ENCODE measurements at regions not wholly inside any gene's neighbourhood (a gene's known extent, or its start where the extent isn't known, plus 50 kb on each side); places are given as distances from the start of the nearest gene placed in this dataset.

DNA sequence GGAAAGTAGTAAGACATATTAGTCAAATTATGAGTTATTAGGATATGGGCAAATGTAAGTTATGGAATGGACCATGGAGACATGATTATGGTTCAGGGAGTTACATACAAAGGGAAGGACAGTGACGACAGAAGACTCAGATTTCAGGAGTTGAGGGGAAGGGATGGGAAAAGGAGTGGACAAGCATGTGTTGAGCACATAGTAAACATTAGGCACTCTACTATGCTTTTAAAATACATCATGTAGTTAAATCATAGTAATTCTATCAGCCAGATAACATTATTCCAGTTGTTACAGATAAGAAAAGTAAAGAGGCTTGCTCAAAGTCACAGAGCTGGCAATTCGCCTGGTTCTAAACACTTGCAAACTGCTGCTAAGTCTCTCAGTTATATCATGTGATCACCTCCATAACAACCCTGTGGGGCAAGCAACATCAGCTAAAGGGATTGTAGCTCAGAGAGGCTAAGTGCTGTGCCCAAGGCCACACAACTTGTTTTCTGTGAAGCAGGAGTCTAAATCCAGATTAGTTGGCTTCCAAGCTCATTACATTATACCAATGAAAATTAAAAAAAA is 115.2 kb upstream of the MDFIC start:
- in situ Hi-C loops (cut with MboI) = no loop called here
- Histone ChIP-seq H3K79me2 (ENCODE audit: control insufficient read depth, insufficient read depth, low read length) (no peaks in the 10 kb centered on the region), H3K4me2 (ENCODE audit: control insufficient read depth, insufficient read depth) (no peak overlapping the region), H3K36me3 (ENCODE audit: control insufficient read depth in 2 of 2, insufficient read depth in 2 of 2, low read length in 1 of 2) (no peaks in the 10 kb centered on the region), H3K27me3 (replicated peaks in 1 of 2; ENCODE audit: control insufficient read depth in 2 of 2, insufficient read depth in 2 of 2, low read length in 1 of 2) (no peaks in the 10 kb centered on the region), H3K9ac (ENCODE audit: control insufficient read depth, insufficient read depth, low read length) (no peak overlapping the region), H4K20me1 (ENCODE audit: control insufficient read depth, insufficient read depth) (no peaks in the 10 kb centered on the region), H3K9me3 (replicated peaks; ENCODE audit: control insufficient read depth, insufficient read depth, low read length) (no peaks in the 10 kb centered on the region), H3K27ac (ENCODE audit: control insufficient read depth, insufficient read depth) (no peak overlapping the region), H2AFZ (ENCODE audit: control insufficient read depth, low read depth, low read length) (no peak overlapping the region), H3K4me3 (no peak overlapping the region), H3K4me1 (ENCODE audit: control insufficient read depth, insufficient read depth, low read length) (no peaks in the 10 kb centered on the region)
- DNase-seq (ENCODE audit: low read depth, low spot score) (no peak), FAIRE-seq (no peak), ATAC-seq (no peak)
- WGBS (ENCODE audit: insufficient coverage, insufficient replicate concordance, low lambda C conversion rate, missing lambda C conversion rate) = 50% methylated on average over 2 of the region's 2 CpGs
- CTCF ChIA-PET = no interaction called here
- no TSS peak for BruUV-seq (replicated peaks)
- intact Hi-C loops (cut with micrococcal nuclease; ENCODE audit: unreplicated experiment) = no loop called here
- RAD21 ChIA-PET (ENCODE audit: unreplicated experiment) = no interaction called here
- POLR2A ChIA-PET = no interaction called here
- SMC1A ChIA-PET (ENCODE audit: uncharacterized antibody, unreplicated experiment) = no interaction called here
- TF ChIP-seq WRNIP1 (IDR thresholded peaks at IDR 0.05; ENCODE audit: borderline replicate concordance, low read depth, low read length) = no peak
- no peak for TF ChIP-seq TCF12 (IDR thresholded peaks at IDR 0.05; ENCODE audit: low read depth, low read length)
- no peak for TF ChIP-seq BMI1 (IDR thresholded peaks at IDR 0.05; ENCODE audit: borderline replicate concordance)
- TF ChIP-seq, protein P1, sequence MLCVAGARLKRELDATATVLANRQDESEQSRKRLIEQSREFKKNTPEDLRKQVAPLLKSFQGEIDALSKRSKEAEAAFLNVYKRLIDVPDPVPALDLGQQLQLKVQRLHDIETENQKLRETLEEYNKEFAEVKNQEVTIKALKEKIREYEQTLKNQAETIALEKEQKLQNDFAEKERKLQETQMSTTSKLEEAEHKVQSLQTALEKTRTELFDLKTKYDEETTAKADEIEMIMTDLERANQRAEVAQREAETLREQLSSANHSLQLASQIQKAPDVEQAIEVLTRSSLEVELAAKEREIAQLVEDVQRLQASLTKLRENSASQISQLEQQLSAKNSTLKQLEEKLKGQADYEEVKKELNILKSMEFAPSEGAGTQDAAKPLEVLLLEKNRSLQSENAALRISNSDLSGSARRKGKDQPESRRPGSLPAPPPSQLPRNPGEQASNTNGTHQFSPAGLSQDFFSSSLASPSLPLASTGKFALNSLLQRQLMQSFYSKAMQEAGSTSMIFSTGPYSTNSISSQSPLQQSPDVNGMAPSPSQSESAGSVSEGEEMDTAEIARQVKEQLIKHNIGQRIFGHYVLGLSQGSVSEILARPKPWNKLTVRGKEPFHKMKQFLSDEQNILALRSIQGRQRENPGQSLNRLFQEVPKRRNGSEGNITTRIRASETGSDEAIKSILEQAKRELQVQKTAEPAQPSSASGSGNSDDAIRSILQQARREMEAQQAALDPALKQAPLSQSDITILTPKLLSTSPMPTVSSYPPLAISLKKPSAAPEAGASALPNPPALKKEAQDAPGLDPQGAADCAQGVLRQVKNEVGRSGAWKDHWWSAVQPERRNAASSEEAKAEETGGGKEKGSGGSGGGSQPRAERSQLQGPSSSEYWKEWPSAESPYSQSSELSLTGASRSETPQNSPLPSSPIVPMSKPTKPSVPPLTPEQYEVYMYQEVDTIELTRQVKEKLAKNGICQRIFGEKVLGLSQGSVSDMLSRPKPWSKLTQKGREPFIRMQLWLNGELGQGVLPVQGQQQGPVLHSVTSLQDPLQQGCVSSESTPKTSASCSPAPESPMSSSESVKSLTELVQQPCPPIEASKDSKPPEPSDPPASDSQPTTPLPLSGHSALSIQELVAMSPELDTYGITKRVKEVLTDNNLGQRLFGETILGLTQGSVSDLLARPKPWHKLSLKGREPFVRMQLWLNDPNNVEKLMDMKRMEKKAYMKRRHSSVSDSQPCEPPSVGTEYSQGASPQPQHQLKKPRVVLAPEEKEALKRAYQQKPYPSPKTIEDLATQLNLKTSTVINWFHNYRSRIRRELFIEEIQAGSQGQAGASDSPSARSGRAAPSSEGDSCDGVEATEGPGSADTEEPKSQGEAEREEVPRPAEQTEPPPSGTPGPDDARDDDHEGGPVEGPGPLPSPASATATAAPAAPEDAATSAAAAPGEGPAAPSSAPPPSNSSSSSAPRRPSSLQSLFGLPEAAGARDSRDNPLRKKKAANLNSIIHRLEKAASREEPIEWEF (IDR thresholded peaks at IDR 0.05; ENCODE audit: insufficient replicate concordance, low read depth, low read length) = no peak
- no peak for TF ChIP-seq KDM1A (IDR thresholded peaks at IDR 0.05; ENCODE audit: borderline replicate concordance)
- no peak for TF ChIP-seq BCL11A (IDR thresholded peaks at IDR 0.05; ENCODE audit: low read depth, low read length)
- TF ChIP-seq IKZF2 (IDR thresholded peaks at IDR 0.05) = no peak
- TF ChIP-seq, protein P2, sequence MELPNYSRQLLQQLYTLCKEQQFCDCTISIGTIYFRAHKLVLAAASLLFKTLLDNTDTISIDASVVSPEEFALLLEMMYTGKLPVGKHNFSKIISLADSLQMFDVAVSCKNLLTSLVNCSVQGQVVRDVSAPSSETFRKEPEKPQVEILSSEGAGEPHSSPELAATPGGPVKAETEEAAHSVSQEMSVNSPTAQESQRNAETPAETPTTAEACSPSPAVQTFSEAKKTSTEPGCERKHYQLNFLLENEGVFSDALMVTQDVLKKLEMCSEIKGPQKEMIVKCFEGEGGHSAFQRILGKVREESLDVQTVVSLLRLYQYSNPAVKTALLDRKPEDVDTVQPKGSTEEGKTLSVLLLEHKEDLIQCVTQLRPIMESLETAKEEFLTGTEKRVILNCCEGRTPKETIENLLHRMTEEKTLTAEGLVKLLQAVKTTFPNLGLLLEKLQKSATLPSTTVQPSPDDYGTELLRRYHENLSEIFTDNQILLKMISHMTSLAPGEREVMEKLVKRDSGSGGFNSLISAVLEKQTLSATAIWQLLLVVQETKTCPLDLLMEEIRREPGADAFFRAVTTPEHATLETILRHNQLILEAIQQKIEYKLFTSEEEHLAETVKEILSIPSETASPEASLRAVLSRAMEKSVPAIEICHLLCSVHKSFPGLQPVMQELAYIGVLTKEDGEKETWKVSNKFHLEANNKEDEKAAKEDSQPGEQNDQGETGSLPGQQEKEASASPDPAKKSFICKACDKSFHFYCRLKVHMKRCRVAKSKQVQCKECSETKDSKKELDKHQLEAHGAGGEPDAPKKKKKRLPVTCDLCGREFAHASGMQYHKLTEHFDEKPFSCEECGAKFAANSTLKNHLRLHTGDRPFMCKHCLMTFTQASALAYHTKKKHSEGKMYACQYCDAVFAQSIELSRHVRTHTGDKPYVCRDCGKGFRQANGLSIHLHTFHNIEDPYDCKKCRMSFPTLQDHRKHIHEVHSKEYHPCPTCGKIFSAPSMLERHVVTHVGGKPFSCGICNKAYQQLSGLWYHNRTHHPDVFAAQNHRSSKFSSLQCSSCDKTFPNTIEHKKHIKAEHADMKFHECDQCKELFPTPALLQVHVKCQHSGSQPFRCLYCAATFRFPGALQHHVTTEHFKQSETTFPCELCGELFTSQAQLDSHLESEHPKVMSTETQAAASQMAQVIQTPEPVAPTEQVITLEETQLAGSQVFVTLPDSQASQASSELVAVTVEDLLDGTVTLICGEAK (IDR thresholded peaks at IDR 0.05; ENCODE audit: borderline replicate concordance) = no peak
- no peak for TF ChIP-seq MYC (IDR thresholded peaks at IDR 0.05; ENCODE audit: insufficient read depth, insufficient read length, insufficient replicate concordance, low read length, severe bottlenecking)
- TF ChIP-seq, protein P3, sequence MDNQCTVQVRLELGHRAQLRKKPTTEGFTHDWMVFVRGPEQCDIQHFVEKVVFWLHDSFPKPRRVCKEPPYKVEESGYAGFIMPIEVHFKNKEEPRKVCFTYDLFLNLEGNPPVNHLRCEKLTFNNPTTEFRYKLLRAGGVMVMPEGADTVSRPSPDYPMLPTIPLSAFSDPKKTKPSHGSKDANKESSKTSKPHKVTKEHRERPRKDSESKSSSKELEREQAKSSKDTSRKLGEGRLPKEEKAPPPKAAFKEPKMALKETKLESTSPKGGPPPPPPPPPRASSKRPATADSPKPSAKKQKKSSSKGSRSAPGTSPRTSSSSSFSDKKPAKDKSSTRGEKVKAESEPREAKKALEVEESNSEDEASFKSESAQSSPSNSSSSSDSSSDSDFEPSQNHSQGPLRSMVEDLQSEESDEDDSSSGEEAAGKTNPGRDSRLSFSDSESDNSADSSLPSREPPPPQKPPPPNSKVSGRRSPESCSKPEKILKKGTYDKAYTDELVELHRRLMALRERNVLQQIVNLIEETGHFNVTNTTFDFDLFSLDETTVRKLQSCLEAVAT (IDR thresholded peaks at IDR 0.05) = no peak
- no peak for TF ChIP-seq ATF7 (IDR thresholded peaks at IDR 0.05; ENCODE audit: low read depth)
- no peak for TF ChIP-seq PAX8 (IDR thresholded peaks at IDR 0.05)
- TF ChIP-seq MXI1 (IDR thresholded peaks at IDR 0.05; ENCODE audit: low read depth, low read length) = no peak
- TF ChIP-seq ZNF384 (IDR thresholded peaks at IDR 0.05; ENCODE audit: borderline replicate concordance, low read depth, low read length) = no peak
- TF ChIP-seq CREB1 (IDR thresholded peaks at IDR 0.05; ENCODE audit: low read depth) = no peak

All from GM12878 (cell line).